SU-DHL-6 (cell line): ENCODE measurements at regions not wholly inside any gene's neighbourhood (a gene's known extent, or its start where the extent isn't known, plus 50 kb on each side); places are given as distances from the start of the nearest gene placed in this dataset.

Experiments used
- H2AFZ ChIP-seq: fragments of 200-600 bp; sonication (generic); 2 replicates; pipeline ENCODE4 v1.6.1; 2014; ENCODE audit warnings: low read depth, mild to moderate bottlenecking, moderate library complexity, mixed read lengths, antibody characterized with exemption, low read length; ENCODE audit not compliant: severe bottlenecking
- H3F3A ChIP-seq: fragments of 200-600 bp; shearing (Covaris generic); 2 replicates; pipeline ENCODE4 v1.6.0; 2016; ENCODE audit warnings: antibody characterized with exemption, mild to moderate bottlenecking; ENCODE audit not compliant: insufficient read depth
- H3K27ac ChIP-seq: fragments of 200-600 bp; sonication (generic); 2 replicates; pipeline ENCODE4 v1.5.1; 2016; ENCODE audit warnings: low read depth, mild to moderate bottlenecking, low read length, moderate library complexity, mixed read lengths
- H3K27me3 ChIP-seq: fragments of 200-600 bp; sonication (generic), shearing (Covaris generic); 2 replicates; pipeline ENCODE4 v1.6.0; 2014; ENCODE audit warnings: mild to moderate bottlenecking, low read length
- H3K36me3 ChIP-seq: fragments of 200-600 bp; sonication (generic); 2 replicates; pipeline ENCODE4 v1.6.1; 2014; ENCODE audit warnings: mild to moderate bottlenecking, low read length, mixed read lengths
- H3K4me2 ChIP-seq: fragments of 300-600, 200-600 bp; shearing (Covaris generic), sonication (generic); 2 replicates; pipeline ENCODE4 v1.6.0; 2014; ENCODE audit warnings: low read length, low read depth, mild to moderate bottlenecking; ENCODE audit not compliant: poor library complexity, severe bottlenecking
- H3K4me3 ChIP-seq: fragments of 200-600 bp; sonication (generic); 2 replicates; pipeline ENCODE4 v1.5.1; 2014; ENCODE audit warnings: antibody characterized with exemption, low read length, mild to moderate bottlenecking, mixed read lengths; ENCODE audit not compliant: insufficient read depth, poor library complexity, severe bottlenecking
- H3K79me2 ChIP-seq: fragments of 200-600 bp; sonication (generic); 2 replicates; pipeline ENCODE4 v1.6.1; 2014; ENCODE audit warnings: mild to moderate bottlenecking, low read length, moderate library complexity; ENCODE audit not compliant: insufficient read depth
- H3K9ac ChIP-seq: fragments of 200-600 bp; sonication (generic); 2 replicates; pipeline ENCODE4 v1.7.0; 2014; ENCODE audit warnings: mild to moderate bottlenecking, low read length
- H3K9me2 ChIP-seq: fragments of 200-600 bp; sonication (generic); replicated peaks from 2 replicates; pipeline ENCODE4 v1.6.1; 2014; ENCODE audit warnings: low read length; ENCODE audit not compliant: insufficient read depth
- H3K9me3 ChIP-seq: fragments of 200-600 bp; sonication (generic); 2 replicates; pipeline ENCODE4 v1.6.1; 2014; ENCODE audit warnings: low read length, mixed read lengths; ENCODE audit not compliant: insufficient read depth
- H4K20me1 ChIP-seq: fragments of 200-600 bp; sonication (generic); 2 replicates; pipeline ENCODE4 v1.6.1; 2014; ENCODE audit warnings: low read depth, mild to moderate bottlenecking, antibody characterized with exemption, low read length, moderate library complexity, mixed read lengths
- CTCF ChIP-seq: fragments of 200-600 bp; sonication (generic); IDR thresholded peaks from one replicate; pipeline ENCODE4 v1.5.1; 2017; ENCODE audit warnings: antibody characterized with exemption, mild to moderate bottlenecking, low read length, moderate library complexity; ENCODE audit not compliant: insufficient read depth, poor library complexity, severe bottlenecking
- EZH2phosphoT487 ChIP-seq: fragments of 200-600 bp; sonication (generic), shearing (Covaris generic); conservative IDR thresholded peaks from 2 replicates; pipeline ENCODE4 v1.6.1; 2018; ENCODE audit warnings: mild to moderate bottlenecking, antibody characterized with exemption, low read length, moderate library complexity, mixed read lengths

DNA sequence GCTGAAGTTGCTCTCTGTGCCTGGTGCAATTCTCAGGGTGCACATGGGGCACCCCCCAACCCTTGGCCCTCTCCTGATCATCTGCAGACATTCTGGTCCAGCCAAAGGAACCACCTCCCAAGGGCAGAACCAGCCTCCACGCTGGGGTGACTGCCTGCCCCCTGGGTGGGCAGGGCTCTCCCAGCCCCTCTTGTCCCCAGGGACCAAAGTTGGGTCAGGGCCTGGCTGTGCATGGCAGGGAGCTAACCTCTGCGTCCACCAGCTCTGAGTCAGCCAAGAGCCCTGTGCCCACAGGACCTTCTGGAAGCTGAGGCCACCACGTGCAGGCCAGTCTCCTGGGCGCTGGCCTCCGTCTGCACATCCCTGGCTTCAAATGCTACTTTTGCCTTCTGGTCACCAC lies 101.9 kb downstream of the SIK1 start:
- no peaks in the 10 kb centered on the region for H3K9me2 ChIP-seq
- no peak overlapping the region for H3K27ac ChIP-seq
- no peak overlapping the region for H3K4me2 ChIP-seq
- H2AFZ ChIP-seq: no peak overlapping the region
- H3K4me3 ChIP-seq: no peak overlapping the region
- no peaks in the 10 kb centered on the region for H3K36me3 ChIP-seq
- no peaks in the 10 kb centered on the region for H4K20me1 ChIP-seq
- no peaks in the 10 kb centered on the region for H3K9me3 ChIP-seq
- H3F3A ChIP-seq: no peaks in the 10 kb centered on the region
- TF ChIP-seq CTCF: no peak
- TF ChIP-seq EZH2phosphoT487: no peak
- no peaks in the 10 kb centered on the region for H3K79me2 ChIP-seq
- no peak overlapping the region for H3K9ac ChIP-seq
- H3K27me3 ChIP-seq: no peaks in the 10 kb centered on the region

DNA sequence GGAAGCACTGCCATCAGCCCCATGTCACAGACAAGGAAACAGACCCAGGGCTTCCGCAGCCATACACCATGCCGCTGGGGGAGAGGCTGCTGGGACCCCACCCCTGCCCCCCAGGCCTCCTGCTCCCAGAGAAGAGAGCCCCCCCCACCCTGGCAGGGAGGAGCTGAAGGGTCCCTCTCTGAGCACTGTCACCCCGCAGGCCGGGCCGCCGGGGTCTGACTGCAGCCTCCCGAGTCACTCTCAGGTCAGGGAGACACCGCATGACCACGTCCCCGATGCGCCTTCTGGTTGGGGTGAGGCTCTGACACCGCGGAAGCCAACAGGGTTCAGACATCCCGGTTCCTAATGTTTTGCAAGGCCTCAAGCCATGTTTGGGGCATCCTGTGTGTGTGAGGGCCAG lies 102.3 kb downstream of the SIK1 start:
- no peak overlapping the region for H3K4me3 ChIP-seq
- H3K9me2 ChIP-seq: no peaks in the 10 kb centered on the region
- no peaks in the 10 kb centered on the region for H3F3A ChIP-seq
- no peak overlapping the region for H3K9ac ChIP-seq
- no peaks in the 10 kb centered on the region for H4K20me1 ChIP-seq
- H3K79me2 ChIP-seq: no peaks in the 10 kb centered on the region
- TF ChIP-seq CTCF: no peak
- no peak for TF ChIP-seq EZH2phosphoT487
- H3K9me3 ChIP-seq: no peaks in the 10 kb centered on the region
- no peak overlapping the region for H2AFZ ChIP-seq
- no peak overlapping the region for H3K4me2 ChIP-seq
- no peaks in the 10 kb centered on the region for H3K36me3 ChIP-seq
- no peak overlapping the region for H3K27ac ChIP-seq
- H3K27me3 ChIP-seq: no peaks in the 10 kb centered on the region

GRCh38 chr21:43323244-43324005 lies 103.5 kb downstream of the SIK1 start:
- Histone ChIP-seq H3K36me3 (no peaks in the 10 kb centered on the region), H3K79me2 (no peaks in the 10 kb centered on the region), H3K9ac (no peak overlapping the region), H2AFZ (no peak overlapping the region), H3K4me2 (no peak overlapping the region), H3K9me3 (no peaks in the 10 kb centered on the region), H3K27ac (no peak overlapping the region), H3K27me3 (no peaks in the 10 kb centered on the region), H3K9me2 (no peaks in the 10 kb centered on the region), H4K20me1 (no peaks in the 10 kb centered on the region), H3F3A (no peaks in the 10 kb centered on the region), H3K4me3 (no peak overlapping the region)
- TF ChIP-seq CTCF: no peak
- no peak for TF ChIP-seq EZH2phosphoT487
